ENCODE measurements at regions not wholly inside any gene's neighbourhood (a gene's known extent, or its start where the extent isn't known, plus 50 kb on each side); places are given as distances from the start of the nearest gene placed in this dataset.

- Mint-ChIP-seq H3K27ac (no peak overlapping the region), H3K4me3 (no peak overlapping the region), H3K4me1 (ENCODE audit: unreplicated experiment) (peaks cover 26% of the 10 kb centered on the region), H3K9me3 (peaks cover 5% of the 10 kb centered on the region), H3K27me3 (no peaks in the 10 kb centered on the region), H3K36me3 (peaks cover 3% of the 10 kb centered on the region)
- no peak for DNase-seq (ENCODE audit: extremely low spot score, unreplicated experiment)
- no peak for TF ChIP-seq CTCF (conservative IDR thresholded peaks at IDR 0.05)
These were observed 818.3 kb upstream of the ALCAM start for GRCh38 chr3:104548401-104548800.

- DNase-seq (ENCODE audit: extremely low spot score, unreplicated experiment) = no peak
- Mint-ChIP-seq H3K27ac (no peak overlapping the region), H3K4me3 (no peak overlapping the region), H3K36me3 (peaks cover 3% of the 10 kb centered on the region), H3K4me1 (ENCODE audit: unreplicated experiment) (peaks cover 26% of the 10 kb centered on the region), H3K9me3 (peaks cover 5% of the 10 kb centered on the region), H3K27me3 (no peaks in the 10 kb centered on the region)
- TF ChIP-seq CTCF (conservative IDR thresholded peaks at IDR 0.05) = no peak
These were observed 817.5 kb upstream of the ALCAM start for GRCh38 chr3:104549099-104549714.

- Mint-ChIP-seq H3K4me1 (ENCODE audit: unreplicated experiment) (peaks cover 16% of the 10 kb centered on the region), H3K27me3 (no peaks in the 10 kb centered on the region), H3K36me3 (no peaks in the 10 kb centered on the region), H3K27ac (no peak overlapping the region), H3K9me3 (peaks cover 5% of the 10 kb centered on the region), H3K4me3 (no peak overlapping the region)
- no peak for DNase-seq (ENCODE audit: extremely low spot score, unreplicated experiment)
- TF ChIP-seq CTCF (conservative IDR thresholded peaks at IDR 0.05) = no peak
These were observed 813.6 kb upstream of the ALCAM start for GRCh38 chr3:104553121-104553520.

GRCh38 chr3:104554425-104554824 is 812.3 kb upstream of the ALCAM start:
- no peak overlapping the region for H3K4me3 Mint-ChIP-seq
- no peak for TF ChIP-seq CTCF (conservative IDR thresholded peaks at IDR 0.05)
- H3K4me1 Mint-ChIP-seq (ENCODE audit: unreplicated experiment) = peaks cover 9% of the 10 kb centered on the region
- peaks cover 4% of the 10 kb centered on the region for H3K9me3 Mint-ChIP-seq
- H3K36me3 Mint-ChIP-seq = no peaks in the 10 kb centered on the region
- H3K27ac Mint-ChIP-seq = no peak overlapping the region
- no peak for DNase-seq (ENCODE audit: extremely low spot score, unreplicated experiment)
- H3K27me3 Mint-ChIP-seq = no peaks in the 10 kb centered on the region

GRCh38 chr3:104555728-104556127 is 811.0 kb upstream of the ALCAM start:
- TF ChIP-seq CTCF (conservative IDR thresholded peaks at IDR 0.05) = no peak
- Mint-ChIP-seq H3K9me3 (peaks cover 5% of the 10 kb centered on the region), H3K27ac (no peak overlapping the region)

More at GRCh38 chr3:104555728-104556127, 811.0 kb upstream of the ALCAM start:
- Mint-ChIP-seq H3K4me3 (no peak overlapping the region), H3K36me3 (no peaks in the 10 kb centered on the region), H3K4me1 (ENCODE audit: unreplicated experiment) (peaks cover 9% of the 10 kb centered on the region), H3K27me3 (no peaks in the 10 kb centered on the region)
- DNase-seq (ENCODE audit: extremely low spot score, unreplicated experiment) = no peak

All from type B pancreatic cell (in vitro differentiated cells).